ENCODE measurements at regions not wholly inside any gene's neighbourhood (a gene's known extent, or its start where the extent isn't known, plus 50 kb on each side); places are given as distances from the start of the nearest gene placed in this dataset.

DNA sequence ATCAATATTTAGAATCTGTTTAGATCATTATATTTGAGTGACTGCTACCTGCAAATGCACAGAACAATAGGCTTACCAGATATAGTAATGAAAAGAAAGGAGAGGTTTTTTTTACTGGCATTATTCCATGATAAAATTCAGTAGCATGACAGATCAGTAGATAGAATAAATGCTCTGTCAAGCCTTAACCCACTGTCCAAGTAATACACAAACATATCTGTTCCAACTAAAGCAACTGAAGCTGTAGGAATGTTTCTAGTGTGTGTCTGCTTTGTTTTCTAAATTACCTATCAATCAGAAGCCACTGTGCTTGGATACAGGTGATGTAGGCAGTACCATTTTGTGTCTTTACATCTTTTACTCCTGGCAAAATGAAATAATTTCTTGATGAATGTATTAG, 604.6 kb downstream of the PCDH7 start:
- no peak overlapping the region for H3K4me3 ChIP-seq (ENCODE audit: low read length)
- no peaks in the 10 kb centered on the region for H3K9me3 ChIP-seq (ENCODE audit: low read length)
- H3K79me2 ChIP-seq (ENCODE audit: low read length) = no peaks in the 10 kb centered on the region
- POLR2A ChIA-PET (ENCODE audit: unreplicated experiment) = no interaction called here
- H3K4me2 ChIP-seq (ENCODE audit: low read length) = no peak overlapping the region
- H3K9me2 ChIP-seq (replicated peaks; ENCODE audit: low read length) = no peaks in the 10 kb centered on the region
- DNase-seq = no peak
- TF ChIP-seq EZH2 (IDR thresholded peaks at IDR 0.05; ENCODE audit: low read length, unreplicated experiment) (no peak), EZH2phosphoT487 (IDR thresholded peaks at IDR 0.05; ENCODE audit: borderline replicate concordance, low read length) (no peak)
- TF ChIP-seq, protein P1, sequence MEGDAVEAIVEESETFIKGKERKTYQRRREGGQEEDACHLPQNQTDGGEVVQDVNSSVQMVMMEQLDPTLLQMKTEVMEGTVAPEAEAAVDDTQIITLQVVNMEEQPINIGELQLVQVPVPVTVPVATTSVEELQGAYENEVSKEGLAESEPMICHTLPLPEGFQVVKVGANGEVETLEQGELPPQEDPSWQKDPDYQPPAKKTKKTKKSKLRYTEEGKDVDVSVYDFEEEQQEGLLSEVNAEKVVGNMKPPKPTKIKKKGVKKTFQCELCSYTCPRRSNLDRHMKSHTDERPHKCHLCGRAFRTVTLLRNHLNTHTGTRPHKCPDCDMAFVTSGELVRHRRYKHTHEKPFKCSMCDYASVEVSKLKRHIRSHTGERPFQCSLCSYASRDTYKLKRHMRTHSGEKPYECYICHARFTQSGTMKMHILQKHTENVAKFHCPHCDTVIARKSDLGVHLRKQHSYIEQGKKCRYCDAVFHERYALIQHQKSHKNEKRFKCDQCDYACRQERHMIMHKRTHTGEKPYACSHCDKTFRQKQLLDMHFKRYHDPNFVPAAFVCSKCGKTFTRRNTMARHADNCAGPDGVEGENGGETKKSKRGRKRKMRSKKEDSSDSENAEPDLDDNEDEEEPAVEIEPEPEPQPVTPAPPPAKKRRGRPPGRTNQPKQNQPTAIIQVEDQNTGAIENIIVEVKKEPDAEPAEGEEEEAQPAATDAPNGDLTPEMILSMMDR (conservative IDR thresholded peaks at IDR 0.05; ENCODE audit: low read depth, low read length) = no peak
- H3K36me3 ChIP-seq (ENCODE audit: low read depth, low read length) = no peaks in the 10 kb centered on the region
- H3K9ac ChIP-seq (ENCODE audit: low read length) = no peak overlapping the region
- CTCF ChIA-PET = no interaction called here
- no peaks in the 10 kb centered on the region for H3K27me3 ChIP-seq (ENCODE audit: low read length)
- no peaks in the 10 kb centered on the region for H3F3A ChIP-seq (ENCODE audit: low read length, unreplicated experiment)
- no peak overlapping the region for H3K27ac ChIP-seq (ENCODE audit: low read length)
- BruUV-seq (replicated peaks) = no TSS peak
- no peak overlapping the region for H2AFZ ChIP-seq (ENCODE audit: low read length)
- no peaks in the 10 kb centered on the region for H4K20me1 ChIP-seq (ENCODE audit: low read length)
- no peak for ATAC-seq
- no peaks in the 10 kb centered on the region for H3K4me1 ChIP-seq (ENCODE audit: insufficient read depth, low read length)
- intact Hi-C loops (cut with micrococcal nuclease) = no loop called here

DNA sequence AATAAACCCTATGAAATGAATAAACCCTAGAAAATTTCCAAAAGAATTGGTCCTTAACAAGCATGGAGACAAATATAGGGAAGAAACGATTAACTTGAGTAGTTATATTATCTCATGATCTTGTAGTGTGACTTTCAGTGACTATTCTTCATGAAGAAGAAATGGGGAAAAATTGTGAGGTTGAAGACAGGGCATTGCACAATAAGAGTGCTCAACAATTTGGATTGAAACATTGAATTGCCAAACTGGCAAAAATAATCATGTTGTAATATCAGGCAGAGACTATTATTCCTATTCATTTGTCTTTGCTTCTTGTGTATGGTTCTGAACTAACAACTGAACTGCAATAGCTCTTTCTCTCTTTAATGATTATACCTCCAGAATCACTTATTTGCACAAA, 605.1 kb downstream of the PCDH7 start:
- H4K20me1 ChIP-seq (ENCODE audit: low read length) = no peaks in the 10 kb centered on the region
- H3K4me3 ChIP-seq (ENCODE audit: low read length) = no peak overlapping the region
- no peaks in the 10 kb centered on the region for H3K9me3 ChIP-seq (ENCODE audit: low read length)
- TF ChIP-seq EZH2 (IDR thresholded peaks at IDR 0.05; ENCODE audit: low read length, unreplicated experiment) = no peak
- TF ChIP-seq, protein P1 (conservative IDR thresholded peaks at IDR 0.05; ENCODE audit: low read depth, low read length) = no peak
- no peak for TF ChIP-seq EZH2phosphoT487 (IDR thresholded peaks at IDR 0.05; ENCODE audit: borderline replicate concordance, low read length)
- intact Hi-C loops (cut with micrococcal nuclease) = no loop called here
- H3K27ac ChIP-seq (ENCODE audit: low read length) = no peak overlapping the region
- H3F3A ChIP-seq (ENCODE audit: low read length, unreplicated experiment) = no peaks in the 10 kb centered on the region
- H3K9ac ChIP-seq (ENCODE audit: low read length) = no peak overlapping the region
- no TSS peak for BruUV-seq (replicated peaks)
- no peaks in the 10 kb centered on the region for H3K36me3 ChIP-seq (ENCODE audit: low read depth, low read length)
- no peaks in the 10 kb centered on the region for H3K79me2 ChIP-seq (ENCODE audit: low read length)
- H3K4me1 ChIP-seq (ENCODE audit: insufficient read depth, low read length) = no peaks in the 10 kb centered on the region
- POLR2A ChIA-PET (ENCODE audit: unreplicated experiment) = no interaction called here
- H3K4me2 ChIP-seq (ENCODE audit: low read length) = no peak overlapping the region
- H2AFZ ChIP-seq (ENCODE audit: low read length) = no peak overlapping the region
- ATAC-seq (no peak), DNase-seq (no peak)
- CTCF ChIA-PET = no interaction called here
- no peaks in the 10 kb centered on the region for H3K27me3 ChIP-seq (ENCODE audit: low read length)
- no peaks in the 10 kb centered on the region for H3K9me2 ChIP-seq (replicated peaks; ENCODE audit: low read length)

DNA sequence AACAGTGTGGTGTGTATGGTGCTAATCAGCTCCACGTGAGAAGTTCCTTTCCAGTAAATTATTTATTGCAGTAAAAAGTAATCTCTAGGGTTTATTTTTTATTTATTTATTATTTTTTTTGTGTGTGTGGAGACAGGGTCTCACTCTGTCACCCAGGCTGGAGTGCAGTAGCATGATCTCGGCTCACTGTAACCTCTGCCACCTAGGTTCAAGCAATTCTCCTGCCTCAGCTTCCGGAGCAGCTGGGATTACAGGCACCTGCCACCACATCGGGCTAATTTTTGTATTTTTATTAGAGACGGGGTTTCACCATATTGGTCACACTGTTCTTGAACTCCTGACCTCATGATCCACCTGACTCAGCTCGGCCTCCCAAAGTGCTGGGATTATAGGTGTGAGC, 606.9 kb downstream of the PCDH7 start:
- TF ChIP-seq, protein P1 (conservative IDR thresholded peaks at IDR 0.05; ENCODE audit: low read depth, low read length) = no peak
- no peak for TF ChIP-seq EZH2phosphoT487 (IDR thresholded peaks at IDR 0.05; ENCODE audit: borderline replicate concordance, low read length)
- TF ChIP-seq EZH2 (IDR thresholded peaks at IDR 0.05; ENCODE audit: low read length, unreplicated experiment) = no peak
- DNase-seq (no peak), ATAC-seq (no peak)
- no peak overlapping the region for H3K4me3 ChIP-seq (ENCODE audit: low read length)
- H3K4me1 ChIP-seq (ENCODE audit: insufficient read depth, low read length) = no peaks in the 10 kb centered on the region
- no peaks in the 10 kb centered on the region for H3F3A ChIP-seq (ENCODE audit: low read length, unreplicated experiment)
- no peaks in the 10 kb centered on the region for H3K79me2 ChIP-seq (ENCODE audit: low read length)
- H3K9me3 ChIP-seq (ENCODE audit: low read length) = no peaks in the 10 kb centered on the region
- no peaks in the 10 kb centered on the region for H4K20me1 ChIP-seq (ENCODE audit: low read length)
- ChIA-PET CTCF (no interaction called here), POLR2A (ENCODE audit: unreplicated experiment) (no interaction called here)
- intact Hi-C loops (cut with micrococcal nuclease) = no loop called here
- no TSS peak for BruUV-seq (replicated peaks)
- no peaks in the 10 kb centered on the region for H3K36me3 ChIP-seq (ENCODE audit: low read depth, low read length)
- H3K27ac ChIP-seq (ENCODE audit: low read length) = no peak overlapping the region
- H3K4me2 ChIP-seq (ENCODE audit: low read length) = no peak overlapping the region
- no peaks in the 10 kb centered on the region for H3K27me3 ChIP-seq (ENCODE audit: low read length)
- H3K9ac ChIP-seq (ENCODE audit: low read length) = no peak overlapping the region
- no peaks in the 10 kb centered on the region for H3K9me2 ChIP-seq (replicated peaks; ENCODE audit: low read length)
- H2AFZ ChIP-seq (ENCODE audit: low read length) = no peak overlapping the region
